Astrocyte (in vitro differentiated cells and primary cell): ENCODE measurements at regions not wholly inside any gene's neighbourhood (a gene's known extent, or its start where the extent isn't known, plus 50 kb on each side); places are given as distances from the start of the nearest gene placed in this dataset.

ENCODE experiments used
- DNase-seq: peaks from one replicate; pipeline ENCODE4 v3.0.0-alpha.2; 2010; ENCODE audit warnings: low read depth
- FAIRE-seq: peaks from 2 replicates; lab custom pipeline; 2011; peaks lifted over from hg19 to GRCh38; lab: Jason Lieb, UNC
- H2AFZ ChIP-seq: 2 replicates; pipeline ENCODE4 v1.6.0; 2012; ENCODE audit warnings: low read depth, low read length, inconsistent platforms
- H3K27ac ChIP-seq: 2 replicates; pipeline ENCODE4 v1.5.1; 2011; ENCODE audit warnings: low read depth, low read length, inconsistent platforms
- H3K27me3 ChIP-seq: 2 replicates; pipeline ENCODE4 v1.6.0; 2011; ENCODE audit warnings: low read length, inconsistent platforms; ENCODE audit not compliant: insufficient read depth
- H3K36me3 ChIP-seq: 2 replicates; pipeline ENCODE4 v1.5.1; 2011; ENCODE audit warnings: low read length, inconsistent platforms; ENCODE audit not compliant: insufficient read depth
- H3K4me1 ChIP-seq: 2 replicates; pipeline ENCODE4 v1.5.1; 2011; ENCODE audit warnings: low read length, inconsistent platforms; ENCODE audit not compliant: insufficient read depth
- H3K4me2 ChIP-seq: 2 replicates; pipeline ENCODE4 v1.6.0; 2012; ENCODE audit warnings: low read length, inconsistent platforms
- H3K4me3 ChIP-seq: 2 replicates; pipeline ENCODE4 v1.5.1; 2011; ENCODE audit warnings: low read depth, mild to moderate bottlenecking, low read length, inconsistent platforms; ENCODE audit not compliant: insufficient read depth
- H3K79me2 ChIP-seq: 2 replicates; pipeline ENCODE4 v1.6.0; 2012; ENCODE audit warnings: mild to moderate bottlenecking, low read length, inconsistent platforms; ENCODE audit not compliant: insufficient read depth
- H3K9ac ChIP-seq: 2 replicates; pipeline ENCODE4 v1.6.0; 2012; ENCODE audit warnings: mild to moderate bottlenecking, low read length, inconsistent platforms
- H3K9me3 ChIP-seq: 2 replicates; pipeline ENCODE4 v1.5.1; 2012; ENCODE audit warnings: low read depth, mild to moderate bottlenecking, low read length, inconsistent platforms; ENCODE audit not compliant: insufficient read depth
- H4K20me1 ChIP-seq: 2 replicates; pipeline ENCODE4 v1.6.0; 2012; ENCODE audit warnings: low read length, inconsistent platforms; ENCODE audit not compliant: insufficient read depth
- H3K27ac Mint-ChIP-seq: one replicate; pipeline ENCODE4 v1.8.0; 2021; ENCODE audit warnings: mild to moderate bottlenecking, mixed read lengths; ENCODE audit not compliant: unreplicated experiment
- H3K27me3 Mint-ChIP-seq: one replicate; pipeline ENCODE4 v1.8.0; 2021; ENCODE audit warnings: low read depth, mixed read lengths; ENCODE audit not compliant: unreplicated experiment
- H3K36me3 Mint-ChIP-seq: one replicate; pipeline ENCODE4 v1.8.0; 2021; ENCODE audit warnings: low read depth, mixed read lengths; ENCODE audit not compliant: unreplicated experiment
- H3K4me1 Mint-ChIP-seq: one replicate; pipeline ENCODE4 v1.8.0; 2021; ENCODE audit warnings: low read depth, mixed read lengths; ENCODE audit not compliant: unreplicated experiment
- H3K4me3 Mint-ChIP-seq: one replicate; pipeline ENCODE4 v1.8.0; 2021; ENCODE audit warnings: mild to moderate bottlenecking, moderate library complexity, mixed read lengths; ENCODE audit not compliant: unreplicated experiment
- H3K9me3 Mint-ChIP-seq: one replicate; pipeline ENCODE4 v1.8.0; 2021; ENCODE audit warnings: mild to moderate bottlenecking, mixed read lengths; ENCODE audit not compliant: unreplicated experiment
- EZH2 ChIP-seq: IDR thresholded peaks from 2 replicates; pipeline ENCODE4 v1.6.1; 2012; ENCODE audit warnings: mild to moderate bottlenecking, low read length, inconsistent platforms; ENCODE audit not compliant: insufficient read depth
- TF ChIP-seq, protein P1 (sequence below): IDR thresholded peaks from 2 replicates; pipeline ENCODE4 v1.5.1; 2011; ENCODE audit warnings: low read depth, mild to moderate bottlenecking, inconsistent platforms, low read length, moderate library complexity; ENCODE audit not compliant: insufficient read depth

DNA sequence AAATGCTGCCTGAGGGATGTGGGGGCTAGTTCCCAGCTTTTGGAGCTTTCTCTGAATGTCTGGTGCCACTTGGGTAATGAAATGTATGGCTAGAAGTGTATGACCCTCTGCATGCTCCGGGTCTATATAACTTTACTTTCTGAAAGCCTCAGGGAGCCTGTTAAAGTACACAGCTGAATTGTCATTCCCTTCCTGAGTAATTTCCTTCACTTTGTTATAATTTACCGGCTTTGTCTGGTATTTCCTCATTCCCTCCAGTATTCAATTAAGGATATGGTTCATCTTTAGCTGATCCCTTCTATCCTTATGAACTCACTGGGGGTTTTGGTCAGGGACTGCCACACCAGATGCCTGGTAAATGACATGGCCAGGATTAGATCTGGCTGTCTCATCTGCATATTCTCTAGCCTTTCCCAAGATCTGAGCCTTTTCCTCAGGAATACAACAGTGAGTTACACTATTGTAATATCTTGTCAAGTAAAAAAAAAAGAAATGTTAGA lies 620.3 kb downstream of the ZPLD1 start:
- Mint-ChIP-seq H3K4me1 (peaks cover 24% of the 10 kb centered on the region), H3K36me3 (no peaks in the 10 kb centered on the region), H3K4me3 (no peak overlapping the region), H3K27ac (no peak overlapping the region), H3K9me3 (no peaks in the 10 kb centered on the region), H3K27me3 (no peaks in the 10 kb centered on the region)
- no peak for TF ChIP-seq EZH2
- TF ChIP-seq, protein P1, sequence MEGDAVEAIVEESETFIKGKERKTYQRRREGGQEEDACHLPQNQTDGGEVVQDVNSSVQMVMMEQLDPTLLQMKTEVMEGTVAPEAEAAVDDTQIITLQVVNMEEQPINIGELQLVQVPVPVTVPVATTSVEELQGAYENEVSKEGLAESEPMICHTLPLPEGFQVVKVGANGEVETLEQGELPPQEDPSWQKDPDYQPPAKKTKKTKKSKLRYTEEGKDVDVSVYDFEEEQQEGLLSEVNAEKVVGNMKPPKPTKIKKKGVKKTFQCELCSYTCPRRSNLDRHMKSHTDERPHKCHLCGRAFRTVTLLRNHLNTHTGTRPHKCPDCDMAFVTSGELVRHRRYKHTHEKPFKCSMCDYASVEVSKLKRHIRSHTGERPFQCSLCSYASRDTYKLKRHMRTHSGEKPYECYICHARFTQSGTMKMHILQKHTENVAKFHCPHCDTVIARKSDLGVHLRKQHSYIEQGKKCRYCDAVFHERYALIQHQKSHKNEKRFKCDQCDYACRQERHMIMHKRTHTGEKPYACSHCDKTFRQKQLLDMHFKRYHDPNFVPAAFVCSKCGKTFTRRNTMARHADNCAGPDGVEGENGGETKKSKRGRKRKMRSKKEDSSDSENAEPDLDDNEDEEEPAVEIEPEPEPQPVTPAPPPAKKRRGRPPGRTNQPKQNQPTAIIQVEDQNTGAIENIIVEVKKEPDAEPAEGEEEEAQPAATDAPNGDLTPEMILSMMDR = no peak
- H3K4me2 ChIP-seq = no peak overlapping the region
- FAIRE-seq (no peak), DNase-seq (no peak)
- H3K27me3 ChIP-seq = no peaks in the 10 kb centered on the region
- H3K9me3 ChIP-seq = no peaks in the 10 kb centered on the region
- H3K4me1 ChIP-seq = no peaks in the 10 kb centered on the region
- no peak overlapping the region for H3K4me3 ChIP-seq
- no peak overlapping the region for H2AFZ ChIP-seq
- H3K36me3 ChIP-seq = no peaks in the 10 kb centered on the region
- H3K9ac ChIP-seq = no peak overlapping the region
- H4K20me1 ChIP-seq = no peaks in the 10 kb centered on the region
- H3K27ac ChIP-seq = no peak overlapping the region
- H3K79me2 ChIP-seq = no peaks in the 10 kb centered on the region

- TF ChIP-seq, protein P1 = no peak
- no peak for TF ChIP-seq EZH2
- Histone ChIP-seq H3K27ac (no peak overlapping the region), H3K4me2 (peak overlapping the region; percentile 45), H3K9ac (no peak overlapping the region), H3K36me3 (no peaks in the 10 kb centered on the region), H3K27me3 (no peaks in the 10 kb centered on the region), H4K20me1 (no peaks in the 10 kb centered on the region), H3K79me2 (no peaks in the 10 kb centered on the region), H3K4me1 (no peaks in the 10 kb centered on the region), H3K9me3 (no peaks in the 10 kb centered on the region), H2AFZ (no peak overlapping the region), H3K4me3 (no peak overlapping the region)
- FAIRE-seq = no peak
- Mint-ChIP-seq H3K9me3 (no peaks in the 10 kb centered on the region), H3K27ac (peak overlapping the region; percentile 16), H3K4me3 (no peak overlapping the region), H3K4me1 (peaks cover 24% of the 10 kb centered on the region), H3K36me3 (no peaks in the 10 kb centered on the region), H3K27me3 (no peaks in the 10 kb centered on the region)
- peak; percentile 2 for DNase-seq
Observed at GRCh38 chr3:103056542-103056941, 621.7 kb downstream of the ZPLD1 start.

DNA sequence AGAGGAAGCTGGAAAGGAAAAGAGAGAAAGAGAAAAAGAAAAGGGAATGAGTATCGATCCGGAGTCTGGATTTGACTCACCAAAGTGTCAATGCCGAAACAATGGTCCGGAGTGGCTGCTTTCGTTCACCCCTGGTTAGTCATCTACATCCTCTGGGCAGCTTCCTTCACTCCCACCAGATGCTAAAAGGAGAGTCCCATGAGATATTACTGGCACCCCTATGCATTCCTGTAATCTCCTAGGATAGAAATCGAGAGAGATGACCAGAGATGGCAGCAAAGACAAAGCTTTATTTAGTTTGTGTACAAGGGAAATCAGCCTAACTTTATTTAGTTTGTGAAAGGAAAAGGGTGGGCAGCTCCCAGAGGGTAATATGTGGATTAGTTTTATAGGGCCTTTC lies 622.2 kb downstream of the ZPLD1 start:
- FAIRE-seq = no peak
- peak; percentile 20 for DNase-seq
- H3K9me3 ChIP-seq = no peaks in the 10 kb centered on the region
- no peak overlapping the region for H3K27ac ChIP-seq
- peak overlapping the region; percentile 45 for H3K4me2 ChIP-seq
- Mint-ChIP-seq H3K27ac (no peak overlapping the region), H3K4me3 (no peak overlapping the region), H3K27me3 (no peaks in the 10 kb centered on the region), H3K4me1 (peaks cover 24% of the 10 kb centered on the region), H3K9me3 (no peaks in the 10 kb centered on the region), H3K36me3 (no peaks in the 10 kb centered on the region)
- TF ChIP-seq, protein P1 = no peak
- no peak for TF ChIP-seq EZH2
- no peak overlapping the region for H3K4me3 ChIP-seq
- no peaks in the 10 kb centered on the region for H3K4me1 ChIP-seq
- H3K27me3 ChIP-seq = no peaks in the 10 kb centered on the region
- no peaks in the 10 kb centered on the region for H3K36me3 ChIP-seq
- H4K20me1 ChIP-seq = no peaks in the 10 kb centered on the region
- H3K9ac ChIP-seq = no peak overlapping the region
- H3K79me2 ChIP-seq = no peaks in the 10 kb centered on the region
- H2AFZ ChIP-seq = no peak overlapping the region
